Heart right ventricle (tissue), 16 donors: ENCODE measurements at regions not wholly inside any gene's neighbourhood (a gene's known extent, or its start where the extent isn't known, plus 50 kb on each side); places are given as distances from the start of the nearest gene placed in this dataset.

ENCODE experiments used
- ATAC-seq, 8 donors: fragments of 200-7000 bp; cut with Tn5 transposase; one replicate each; pipeline ENCODE4 v1.9.1; 2020; ENCODE audit warnings: mild to moderate bottlenecking in 8 of 8, moderate library complexity in 8 of 8, moderate number of reproducible peaks in 1 of 8
- DNase-seq, 2 donors: peaks; one replicate each; pipeline ENCODE4 v3.0.0-alpha.2; 2020
- H3K27ac ChIP-seq, 10 donors: fragments of 200-600 bp; sonication (generic) in 2 of 10; one replicate each; pipeline versions ENCODE4 v1.5.0 to v1.8.0; 2020 to 2022; ENCODE audit warnings: mild to moderate bottlenecking in 3 of 10
- H3K27me3 ChIP-seq, 7 donors: fragments of 200-600 bp; one replicate each; pipeline ENCODE4 v1.8.0; 2021 to 2022; ENCODE audit warnings: mild to moderate bottlenecking in 2 of 7
- H3K36me3 ChIP-seq, 9 donors: fragments of 200-600 bp; sonication (generic) in 1 of 9; one replicate each; pipeline versions ENCODE4 v1.5.0 to v1.8.0; 2020 to 2022; ENCODE audit warnings: mild to moderate bottlenecking in 2 of 9
- H3K4me1 ChIP-seq, 9 donors: fragments of 200-600 bp; sonication (generic) in 1 of 9; one replicate each; pipeline versions ENCODE4 v1.5.0 to v1.8.0; 2020 to 2022; ENCODE audit warnings: mild to moderate bottlenecking in 4 of 9
- H3K4me3 ChIP-seq, 10 donors: fragments of 200-600 bp; sonication (generic) in 2 of 10; one replicate each; pipeline versions ENCODE4 v1.5.0 to v1.8.0; 2020 to 2022; ENCODE audit warnings: mild to moderate bottlenecking in 7 of 10, moderate library complexity in 2 of 10
- H3K9me3 ChIP-seq, 11 donors: fragments of 200-600 bp in 10 of 11; sonication (generic) in 2 of 11; one replicate each; pipeline versions ENCODE4 v1.5.0 to v1.8.0; 2013 to 2022; ENCODE audit warnings: mild to moderate bottlenecking in 2 of 11, control low read depth in 1 of 11, moderate library complexity in 1 of 11
- CTCF ChIP-seq, 9 donors: fragments of 200-600 bp; sonication (generic) in 2 of 9; IDR thresholded peaks; one replicate each; pipeline versions ENCODE4 v1.5.0 to v1.8.0; 2021 to 2022; ENCODE audit warnings: antibody characterized with exemption in 9 of 9, mild to moderate bottlenecking in 5 of 9, moderate library complexity in 1 of 9
- WGBS, 2 donors: extraction: QIAGEN DNeasy Blood & Tissue Kit; methylation state at CpG; one replicate each; pipeline ENCODE4 v1.1.7; 2013; ENCODE audit warnings: inconsistent platforms in 1 of 2; 5-methylcytosine and 5-hydroxymethylcytosine counted together
- intact Hi-C, 10 donors: fragments of 100-400 bp; cut with DNase I; formaldehyde crosslinking; loops; one replicate each; pipeline versions ENCODE4 v1.11.1 to v1.14.2; 2022
- donor health status: Arrhythmogenic right ventricular cardiomyopathy.
- donor health status: ischemic (EF 13 %, LVEDD 7.1; RV severe dilation, severe dysfunction).
- donor health status: healthy with polysubstance abuse.
- donor health status: DM: no; HTN: yes; CAD: no.
- donor health status: DM: no; HTN: no; CAD: no.
- donor health status: ischemic (EF 25% LVEDD 6.9; RV normal size, moderate dysfunction).
- donor health status: ischemic (EF 25% LVEDD 5.7; RV mildly dilated, moderate dysfunction).
- donor health status: healthy.
- donor health status: DM: yes; HTN: yes; CAD: no.
- donor health status: Ischemic cardiomyopathy.
- donor health status: ischemic (EF 35%, LVEDD 5.7; RV mildly dilated, moderate dysfunction).
- donor health status: nonischemic (EF 11% LVEDD 7.7; RV severe dilation, severe dysfunction).
- donor health status: DM: yes; HTN: yes; CAD: no.
- donor health status: PGD.
- donor health status: ischemic (EF 29% LVEDD 5.4; RV normal size, mild dysfunction).
- donor health status: nonischemic (EF 23%, LVEDD 6.1; RV moderate dilation, normal function).

- H3K4me1 ChIP-seq: no peaks in the 10 kb centered on the region
- no peak overlapping the region for H3K4me3 ChIP-seq
- no peak for TF ChIP-seq CTCF (IDR thresholded peaks at IDR 0.05)
- no peaks in the 10 kb centered on the region for H3K27me3 ChIP-seq
- DNase-seq (no peak), ATAC-seq (no peak)
- intact Hi-C loops: no loop called here
- 23 to 26% methylated on average over 1 of the region's 1 CpG for WGBS, 2 donors
- H3K27ac ChIP-seq: no peak overlapping the region
- no peaks in the 10 kb centered on the region for H3K36me3 ChIP-seq
- H3K9me3 ChIP-seq: no peaks in the 10 kb centered on the region
Observed at GRCh38 chr16:47920709-47921108, 235.1 kb downstream of the ABCC12 start.

GRCh38 chr16:47917118-47917517 is 238.7 kb downstream of the ABCC12 start:
- TF ChIP-seq CTCF (IDR thresholded peaks at IDR 0.05): no peak
- no peak for ATAC-seq
- intact Hi-C loops: no loop called here

GRCh38 chr16:47916266-47916665 is 239.5 kb downstream of the ABCC12 start:
- Histone ChIP-seq H3K36me3 (no peaks in the 10 kb centered on the region), H3K9me3 (peaks cover 0 to 11% (median 0%) of the 10 kb centered on the region in 11 donors), H3K4me3 (no peak overlapping the region), H3K27me3 (no peaks in the 10 kb centered on the region), H3K27ac (no peak overlapping the region), H3K4me1 (no peaks in the 10 kb centered on the region)
- TF ChIP-seq CTCF (IDR thresholded peaks at IDR 0.05): no peak
- intact Hi-C loops: no loop called here
- ATAC-seq (no peak), DNase-seq (no peak)
- WGBS, 2 donors: 57 to 68% methylated on average over 2 of the region's 2 CpGs

More at GRCh38 chr16:47917118-47917517, 238.7 kb downstream of the ABCC12 start:
- Histone ChIP-seq H3K27me3 (no peaks in the 10 kb centered on the region), H3K4me1 (no peaks in the 10 kb centered on the region), H3K9me3 (peaks cover 0 to 11% (median 0%) of the 10 kb centered on the region in 11 donors), H3K27ac (no peak overlapping the region), H3K36me3 (no peaks in the 10 kb centered on the region), H3K4me3 (no peak overlapping the region)
- no peak for DNase-seq

GRCh38 chr16:47907109-47907508 is 248.7 kb downstream of the ABCC12 start:
- Histone ChIP-seq H3K27ac (no peak overlapping the region), H3K4me3 (no peak overlapping the region), H3K27me3 (peaks cover 0 to 5% (median 0%) of the 10 kb centered on the region in 7 donors), H3K36me3 (no peaks in the 10 kb centered on the region), H3K9me3 (peaks cover 0 to 21% (median 0%) of the 10 kb centered on the region in 11 donors), H3K4me1 (no peaks in the 10 kb centered on the region)
- WGBS, 2 donors: 76 to 85% methylated on average over 13 of the region's 13 CpGs
- TF ChIP-seq CTCF (IDR thresholded peaks at IDR 0.05): no peak
- intact Hi-C loops: no loop called here
- DNase-seq: no peak
- no peak for ATAC-seq
